Right lobe of liver (tissue), 4 donors: ENCODE measurements at regions not wholly inside any gene's neighbourhood (a gene's known extent, or its start where the extent isn't known, plus 50 kb on each side); places are given as distances from the start of the nearest gene placed in this dataset.
"Not testable (repeated sequence)": the region's sequence is repeated elsewhere in the genome, so short reads cannot be mapped to it uniquely, and the experiment has no call there.

ENCODE experiments used
- POLR2A ChIP-seq: fragments of 450-650 bp; IDR thresholded peaks from one replicate; pipeline ENCODE4 v1.6.1; 2017; ENCODE audit warnings: antibody characterized with exemption, mild to moderate bottlenecking
- TF ChIP-seq, protein P1 (sequence below), 4 donors: fragments of 200-600 bp in 3 of 4; fragments of 450-650 bp in 1 of 4; IDR thresholded peaks; one replicate each; pipeline versions ENCODE4 v1.5.1 to v1.8.0; 2016 to 2022; ENCODE audit warnings: antibody characterized with exemption in 4 of 4, mild to moderate bottlenecking in 2 of 4
- donor health status: DM: no; HTN: no; CAD: no.
- donor health status: DM: no; HTN: no; CAD: no.
- donor health status: DM: no; HTN: yes; CAD: no.

DNA sequence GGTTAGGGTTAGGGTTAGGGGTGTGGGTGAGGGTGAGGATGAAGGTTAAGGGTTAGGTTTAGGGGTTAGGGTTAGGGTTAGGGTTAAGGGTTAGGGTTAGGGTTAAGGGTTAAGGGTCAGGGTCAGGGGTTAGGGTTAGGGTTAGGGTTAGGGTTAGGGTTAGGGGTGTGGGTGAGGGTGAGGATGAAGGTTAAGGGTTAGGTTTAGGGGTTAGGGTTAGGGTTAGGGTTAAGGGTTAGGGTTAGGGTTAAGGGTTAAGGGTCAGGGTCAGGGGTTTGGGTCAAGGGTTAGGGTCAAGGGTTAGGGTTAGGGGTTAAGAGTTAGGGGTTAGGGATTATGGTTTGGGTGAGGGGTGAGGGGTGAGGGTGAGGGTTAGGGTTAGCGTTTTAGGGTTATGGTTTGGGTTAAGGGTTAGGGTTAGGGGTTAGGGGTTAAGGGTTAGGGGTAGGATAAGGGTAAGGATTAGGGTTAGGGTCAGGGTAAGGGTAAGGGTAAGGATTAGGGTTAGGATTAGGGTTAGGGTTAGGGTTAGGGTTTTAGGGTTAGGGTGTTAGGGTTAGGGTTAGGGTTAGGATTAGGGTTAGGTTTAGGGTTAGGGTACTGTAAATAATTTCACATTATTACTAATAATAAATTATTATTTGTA lies 214.0 kb downstream of the LMLN start:
- TF ChIP-seq POLR2A = not testable (repeated sequence)
- TF ChIP-seq, protein P1, sequence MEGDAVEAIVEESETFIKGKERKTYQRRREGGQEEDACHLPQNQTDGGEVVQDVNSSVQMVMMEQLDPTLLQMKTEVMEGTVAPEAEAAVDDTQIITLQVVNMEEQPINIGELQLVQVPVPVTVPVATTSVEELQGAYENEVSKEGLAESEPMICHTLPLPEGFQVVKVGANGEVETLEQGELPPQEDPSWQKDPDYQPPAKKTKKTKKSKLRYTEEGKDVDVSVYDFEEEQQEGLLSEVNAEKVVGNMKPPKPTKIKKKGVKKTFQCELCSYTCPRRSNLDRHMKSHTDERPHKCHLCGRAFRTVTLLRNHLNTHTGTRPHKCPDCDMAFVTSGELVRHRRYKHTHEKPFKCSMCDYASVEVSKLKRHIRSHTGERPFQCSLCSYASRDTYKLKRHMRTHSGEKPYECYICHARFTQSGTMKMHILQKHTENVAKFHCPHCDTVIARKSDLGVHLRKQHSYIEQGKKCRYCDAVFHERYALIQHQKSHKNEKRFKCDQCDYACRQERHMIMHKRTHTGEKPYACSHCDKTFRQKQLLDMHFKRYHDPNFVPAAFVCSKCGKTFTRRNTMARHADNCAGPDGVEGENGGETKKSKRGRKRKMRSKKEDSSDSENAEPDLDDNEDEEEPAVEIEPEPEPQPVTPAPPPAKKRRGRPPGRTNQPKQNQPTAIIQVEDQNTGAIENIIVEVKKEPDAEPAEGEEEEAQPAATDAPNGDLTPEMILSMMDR (IDR thresholded peaks at IDR 0.05) = not testable (repeated sequence)
